ENCODE measurements at regions not wholly inside any gene's neighbourhood (a gene's known extent, or its start where the extent isn't known, plus 50 kb on each side); places are given as distances from the start of the nearest gene placed in this dataset.

DNA sequence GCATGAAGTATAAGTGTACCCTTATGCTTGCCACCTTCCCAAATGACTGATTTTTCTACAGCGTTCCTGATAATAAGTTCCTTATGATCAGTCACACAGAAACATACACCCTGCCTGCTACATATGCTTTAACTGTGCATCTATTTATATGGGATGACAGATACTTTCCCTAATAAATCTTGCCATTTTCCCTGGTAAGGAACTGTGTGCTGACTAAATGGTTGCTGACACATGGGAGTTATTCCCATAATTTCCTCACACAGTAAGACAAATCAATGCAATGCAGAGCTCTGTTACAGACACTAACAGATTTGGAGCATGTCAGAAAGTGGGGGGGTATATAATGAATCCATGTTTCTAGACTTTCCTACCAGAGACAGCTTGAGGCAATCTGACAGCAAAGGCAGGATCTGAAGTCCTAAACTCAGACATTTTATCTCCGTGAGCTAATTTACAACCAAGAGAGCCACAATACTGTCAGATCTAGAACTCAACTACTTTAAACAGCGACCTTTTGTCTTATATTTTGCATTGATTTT is 86.9 kb upstream of the TCF12 start:
- TF ChIP-seq, protein P1, sequence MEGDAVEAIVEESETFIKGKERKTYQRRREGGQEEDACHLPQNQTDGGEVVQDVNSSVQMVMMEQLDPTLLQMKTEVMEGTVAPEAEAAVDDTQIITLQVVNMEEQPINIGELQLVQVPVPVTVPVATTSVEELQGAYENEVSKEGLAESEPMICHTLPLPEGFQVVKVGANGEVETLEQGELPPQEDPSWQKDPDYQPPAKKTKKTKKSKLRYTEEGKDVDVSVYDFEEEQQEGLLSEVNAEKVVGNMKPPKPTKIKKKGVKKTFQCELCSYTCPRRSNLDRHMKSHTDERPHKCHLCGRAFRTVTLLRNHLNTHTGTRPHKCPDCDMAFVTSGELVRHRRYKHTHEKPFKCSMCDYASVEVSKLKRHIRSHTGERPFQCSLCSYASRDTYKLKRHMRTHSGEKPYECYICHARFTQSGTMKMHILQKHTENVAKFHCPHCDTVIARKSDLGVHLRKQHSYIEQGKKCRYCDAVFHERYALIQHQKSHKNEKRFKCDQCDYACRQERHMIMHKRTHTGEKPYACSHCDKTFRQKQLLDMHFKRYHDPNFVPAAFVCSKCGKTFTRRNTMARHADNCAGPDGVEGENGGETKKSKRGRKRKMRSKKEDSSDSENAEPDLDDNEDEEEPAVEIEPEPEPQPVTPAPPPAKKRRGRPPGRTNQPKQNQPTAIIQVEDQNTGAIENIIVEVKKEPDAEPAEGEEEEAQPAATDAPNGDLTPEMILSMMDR (IDR thresholded peaks at IDR 0.05) = no peak
- TF ChIP-seq POLR2A (IDR thresholded peaks at IDR 0.05) = no peak
